AG04450 (cell line): ENCODE measurements at regions not wholly inside any gene's neighbourhood (a gene's known extent, or its start where the extent isn't known, plus 50 kb on each side); places are given as distances from the start of the nearest gene placed in this dataset.

ENCODE experiments used
- CTCF ChIA-PET: fragments of 300-600, 350-600 bp; formaldehyde crosslinking; extraction: SDS; loops from one replicate; lab custom pipeline; 2022; ENCODE audit warnings: antibody characterized with exemption, inconsistent platforms; lab: Charles Lee
- POLR2A ChIA-PET: fragments of 350-600 bp; formaldehyde crosslinking; extraction: SDS; loops from one replicate; lab custom pipeline; 2021; ENCODE audit warnings: antibody characterized with exemption, inconsistent platforms; lab: Yijun Ruan, JAX
- DNase-seq: peaks from one replicate; pipeline ENCODE4 v3.0.0-alpha.2; 2011; ENCODE audit warnings: low read depth, low spot score
- H3K27ac ChIP-seq: one replicate; pipeline ENCODE4 v1.5.1; 2012; ENCODE audit warnings: low read depth, low read length, control low read depth
- H3K27me3 ChIP-seq: one replicate; pipeline ENCODE4 v1.6.0; 2012; ENCODE audit warnings: low read length; ENCODE audit not compliant: control insufficient read depth, insufficient read depth
- H3K4me3 ChIP-seq: 2 replicates; pipeline ENCODE4 v1.5.1; 2011; ENCODE audit warnings: mild to moderate bottlenecking, low read depth, low read length, control low read depth
- H3K9me3 ChIP-seq: 2 replicates; pipeline ENCODE4 v1.5.1; 2012; ENCODE audit warnings: low read length; ENCODE audit not compliant: control insufficient read depth, insufficient read depth
- CTCF ChIP-seq: IDR thresholded peaks from 2 replicates; pipeline ENCODE4 v1.5.1; 2011; ENCODE audit warnings: low read depth, low read length, control low read depth, inconsistent platforms

- H3K9me3 ChIP-seq: no peaks in the 10 kb centered on the region
- CTCF ChIA-PET: no interaction called here
- no peak for TF ChIP-seq CTCF
- DNase-seq: no peak
- H3K27me3 ChIP-seq: no peaks in the 10 kb centered on the region
- H3K27ac ChIP-seq: no peak overlapping the region
- POLR2A ChIA-PET: no interaction called here
- H3K4me3 ChIP-seq: no peak overlapping the region
Observed at GRCh38 chr5:128631771-128632170, 93.7 kb upstream of the FBN2 start.

- Histone ChIP-seq H3K27ac (no peak overlapping the region), H3K9me3 (no peaks in the 10 kb centered on the region), H3K4me3 (no peak overlapping the region), H3K27me3 (no peaks in the 10 kb centered on the region)
- no peak for DNase-seq
- CTCF ChIA-PET: no interaction called here
- POLR2A ChIA-PET: no interaction called here
- no peak for TF ChIP-seq CTCF
Observed at GRCh38 chr5:128632264-128632663, 94.2 kb upstream of the FBN2 start.

GRCh38 chr5:128633901-128634300 lies 95.9 kb upstream of the FBN2 start:
- TF ChIP-seq CTCF: no peak
- POLR2A ChIA-PET: no interaction called here
- DNase-seq: no peak
- no peaks in the 10 kb centered on the region for H3K9me3 ChIP-seq
- no peaks in the 10 kb centered on the region for H3K27me3 ChIP-seq
- CTCF ChIA-PET: no interaction called here
- no peak overlapping the region for H3K27ac ChIP-seq
- no peak overlapping the region for H3K4me3 ChIP-seq

GRCh38 chr5:128635379-128635778 lies 97.3 kb upstream of the FBN2 start:
- H3K27ac ChIP-seq: no peak overlapping the region
- ChIA-PET CTCF (no interaction called here), POLR2A (no interaction called here)
- no peak for TF ChIP-seq CTCF
- H3K27me3 ChIP-seq: no peaks in the 10 kb centered on the region
- H3K4me3 ChIP-seq: no peak overlapping the region
- no peak for DNase-seq
- no peaks in the 10 kb centered on the region for H3K9me3 ChIP-seq

- DNase-seq: no peak
Observed at GRCh38 chr5:128636361-128636760, 98.3 kb upstream of the FBN2 start.

More at GRCh38 chr5:128636361-128636760, 98.3 kb upstream of the FBN2 start:
- H3K4me3 ChIP-seq: no peak overlapping the region
- ChIA-PET CTCF (interaction anchor here (1.4 kb wide), 1 partner anchor 38 kb away, joined by 6 read pairs; no protein-coding TSS in a partner anchor), POLR2A (no interaction called here)
- H3K9me3 ChIP-seq: no peaks in the 10 kb centered on the region
- no peak overlapping the region for H3K27ac ChIP-seq
- no peak for TF ChIP-seq CTCF
- no peaks in the 10 kb centered on the region for H3K27me3 ChIP-seq
